ENCODE measurements at regions not wholly inside any gene's neighbourhood (a gene's known extent, or its start where the extent isn't known, plus 50 kb on each side); places are given as distances from the start of the nearest gene placed in this dataset.

DNA sequence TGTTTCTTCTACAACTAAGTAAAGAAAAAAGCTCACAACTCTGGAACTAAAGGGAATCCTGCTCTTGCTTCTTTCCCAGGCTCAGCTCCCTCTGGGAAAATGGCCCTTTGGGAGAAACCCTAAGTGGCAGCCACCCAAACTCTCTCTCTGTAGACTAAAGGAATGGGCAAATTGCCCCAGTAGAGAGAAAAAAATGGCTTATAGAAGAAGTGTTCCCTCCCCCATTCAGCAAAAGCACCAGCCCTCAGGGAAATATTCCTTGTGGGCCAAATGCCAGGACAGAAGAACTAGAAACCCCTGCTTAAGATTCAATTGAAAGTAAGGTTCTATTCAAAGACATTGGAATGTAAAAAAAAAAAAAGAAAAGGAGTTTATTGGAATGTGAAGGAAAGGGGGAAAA is 603.7 kb upstream of the ALCAM start (continued):
- TF ChIP-seq, protein P1, sequence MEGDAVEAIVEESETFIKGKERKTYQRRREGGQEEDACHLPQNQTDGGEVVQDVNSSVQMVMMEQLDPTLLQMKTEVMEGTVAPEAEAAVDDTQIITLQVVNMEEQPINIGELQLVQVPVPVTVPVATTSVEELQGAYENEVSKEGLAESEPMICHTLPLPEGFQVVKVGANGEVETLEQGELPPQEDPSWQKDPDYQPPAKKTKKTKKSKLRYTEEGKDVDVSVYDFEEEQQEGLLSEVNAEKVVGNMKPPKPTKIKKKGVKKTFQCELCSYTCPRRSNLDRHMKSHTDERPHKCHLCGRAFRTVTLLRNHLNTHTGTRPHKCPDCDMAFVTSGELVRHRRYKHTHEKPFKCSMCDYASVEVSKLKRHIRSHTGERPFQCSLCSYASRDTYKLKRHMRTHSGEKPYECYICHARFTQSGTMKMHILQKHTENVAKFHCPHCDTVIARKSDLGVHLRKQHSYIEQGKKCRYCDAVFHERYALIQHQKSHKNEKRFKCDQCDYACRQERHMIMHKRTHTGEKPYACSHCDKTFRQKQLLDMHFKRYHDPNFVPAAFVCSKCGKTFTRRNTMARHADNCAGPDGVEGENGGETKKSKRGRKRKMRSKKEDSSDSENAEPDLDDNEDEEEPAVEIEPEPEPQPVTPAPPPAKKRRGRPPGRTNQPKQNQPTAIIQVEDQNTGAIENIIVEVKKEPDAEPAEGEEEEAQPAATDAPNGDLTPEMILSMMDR (IDR thresholded peaks at IDR 0.05; ENCODE audit: control extremely low read depth in 1 of 3, insufficient read depth in 1 of 3, low read depth in 1 of 3, low read length in 3 of 3) = no peak
- TF ChIP-seq RBBP5 (IDR thresholded peaks at IDR 0.05; ENCODE audit: borderline replicate concordance, low read depth, low read length) (no peak), FOSL1 (IDR thresholded peaks at IDR 0.05; ENCODE audit: insufficient read depth, low read depth, low read length) (no peak), SRF (IDR thresholded peaks at IDR 0.05; ENCODE audit: low read depth, low read length) (no peak), SIX5 (IDR thresholded peaks at IDR 0.05; ENCODE audit: low read depth, low read length) (no peak)
